ENCODE measurements at regions not wholly inside any gene's neighbourhood (a gene's known extent, or its start where the extent isn't known, plus 50 kb on each side); places are given as distances from the start of the nearest gene placed in this dataset.

DNA sequence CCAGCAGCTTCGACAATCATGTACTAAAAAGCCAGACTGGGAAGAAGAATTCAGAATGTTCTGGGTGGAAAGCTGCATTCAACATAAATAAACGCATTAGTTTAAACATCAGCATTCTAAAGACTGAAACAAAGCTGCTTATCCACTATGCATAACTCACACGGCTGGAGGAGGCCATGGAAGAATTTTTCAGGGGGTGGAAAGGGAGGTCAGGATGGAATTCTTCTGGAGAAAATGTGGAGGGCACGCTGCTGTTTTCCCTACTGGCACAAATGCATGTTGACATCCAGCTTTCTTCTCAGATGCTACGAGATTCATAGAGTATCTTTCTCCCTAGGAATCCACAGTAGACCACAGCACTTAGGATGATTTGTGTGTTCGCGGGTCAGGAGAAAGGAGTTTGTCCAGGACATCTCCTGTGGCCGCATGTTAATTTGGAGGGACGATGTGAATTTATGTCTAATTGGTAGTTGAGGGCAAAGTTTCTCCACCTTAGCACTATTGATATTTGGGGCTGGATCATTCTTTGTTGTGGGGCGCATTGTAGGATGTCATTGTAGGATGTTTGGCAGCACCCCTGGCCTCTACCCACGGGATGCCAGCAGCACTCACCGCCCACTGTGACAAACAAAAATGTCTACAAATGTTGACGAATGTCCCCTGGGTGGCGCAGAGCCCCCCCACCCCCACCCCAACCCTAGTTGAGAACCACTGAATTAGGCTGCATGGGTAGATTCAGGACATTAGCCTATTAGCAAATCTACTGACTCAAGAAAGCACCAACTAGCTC is 86.5 kb upstream of the KAZN start:
- no peak for DNase-seq

DNA sequence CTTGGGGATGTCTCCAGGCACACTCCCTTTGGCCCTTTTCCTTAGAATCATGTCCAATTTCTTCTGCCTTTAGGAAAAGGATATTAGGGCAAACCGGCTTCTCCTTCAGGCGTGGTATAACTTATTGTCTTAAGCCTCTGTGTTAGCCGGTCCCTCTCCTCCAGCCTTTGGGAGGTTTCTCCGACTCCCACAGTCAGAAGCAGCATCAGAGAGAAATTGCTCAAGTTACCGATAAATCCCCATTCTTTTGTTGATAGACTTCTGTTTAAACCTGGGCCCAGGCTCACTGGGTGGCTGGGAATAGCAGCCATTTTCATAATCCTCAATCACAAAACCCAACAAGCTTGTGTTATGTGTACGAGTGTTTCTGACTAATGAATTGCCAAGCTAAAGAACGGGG is 85.4 kb upstream of the KAZN start:
- DNase-seq: no peak

DNA sequence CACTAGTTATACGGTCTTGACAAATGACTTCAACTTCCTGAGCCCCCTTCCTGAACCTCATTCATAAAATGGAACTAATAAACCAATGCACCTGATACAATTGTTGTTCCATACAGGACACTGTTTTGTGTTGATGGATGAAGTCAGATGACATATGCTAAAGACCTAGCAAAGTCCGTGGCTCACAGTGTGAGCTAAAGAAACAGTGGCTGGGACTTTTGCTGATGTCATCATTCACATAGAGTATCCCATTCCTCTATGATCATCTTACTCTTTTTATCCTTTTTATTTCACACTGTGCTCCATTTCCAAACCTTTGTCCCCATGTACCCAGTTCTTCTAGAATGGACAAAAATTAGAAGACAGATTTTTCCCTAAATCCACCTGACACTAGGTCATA is 83.7 kb upstream of the KAZN start:
- no peak for DNase-seq

DNA sequence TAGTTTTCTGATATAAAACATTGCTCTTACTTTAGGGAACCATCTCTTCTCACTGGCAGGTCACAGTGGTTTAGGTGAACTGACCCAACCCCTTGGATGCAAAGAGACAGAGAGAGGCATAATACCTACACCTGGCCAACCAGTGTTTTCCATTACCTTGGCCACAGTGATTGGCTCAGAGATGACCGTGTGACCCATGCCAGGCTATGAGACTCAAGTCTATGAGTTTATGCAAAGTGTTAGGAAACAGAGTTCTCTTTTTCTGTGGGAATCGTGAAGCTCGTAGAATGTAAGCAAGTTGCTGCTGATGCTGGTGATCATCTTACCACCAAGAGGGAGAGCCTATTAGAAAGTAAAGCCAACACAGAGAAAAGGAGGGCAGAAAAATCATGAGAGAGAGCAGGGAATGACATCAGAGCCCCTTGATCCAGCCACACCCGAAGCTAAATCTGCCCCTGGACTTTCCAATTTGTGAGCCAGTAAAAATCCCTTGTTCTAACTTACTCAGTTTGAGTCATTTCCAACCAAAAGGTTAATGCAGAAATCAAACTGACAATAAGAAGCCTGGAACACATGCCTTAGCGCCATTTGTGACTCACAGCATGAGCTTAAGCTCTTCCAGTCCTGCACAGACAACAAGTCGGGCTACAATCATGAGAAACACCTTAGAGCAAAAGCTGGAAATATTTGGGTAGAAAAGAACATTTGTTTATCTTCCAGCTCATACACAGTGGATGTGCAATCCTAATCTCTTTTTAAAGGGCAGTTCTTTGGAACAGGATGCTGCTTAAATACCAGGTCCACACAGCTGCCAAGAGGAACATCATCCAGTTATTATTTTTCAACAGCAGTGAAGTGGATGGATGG is 81.3 kb upstream of the KAZN start:
- DNase-seq: no peak

DNA sequence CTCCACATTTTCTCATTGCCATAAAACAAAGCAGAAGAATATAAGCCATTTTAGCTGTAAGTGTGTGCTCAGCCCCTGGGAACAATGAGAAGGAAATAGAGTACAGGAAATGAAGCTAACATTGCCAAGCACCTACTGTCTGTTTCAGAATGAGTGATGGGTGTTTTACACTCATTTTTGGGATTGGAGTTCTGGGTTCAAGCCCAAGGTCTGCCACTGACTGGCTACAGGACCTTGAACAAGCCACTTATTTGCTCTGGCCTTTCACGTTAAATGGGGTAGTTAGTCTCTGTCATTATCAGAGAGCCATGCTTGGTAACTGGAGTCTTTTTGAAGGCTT is 80.7 kb upstream of the KAZN start:
- no peak for DNase-seq

DNA sequence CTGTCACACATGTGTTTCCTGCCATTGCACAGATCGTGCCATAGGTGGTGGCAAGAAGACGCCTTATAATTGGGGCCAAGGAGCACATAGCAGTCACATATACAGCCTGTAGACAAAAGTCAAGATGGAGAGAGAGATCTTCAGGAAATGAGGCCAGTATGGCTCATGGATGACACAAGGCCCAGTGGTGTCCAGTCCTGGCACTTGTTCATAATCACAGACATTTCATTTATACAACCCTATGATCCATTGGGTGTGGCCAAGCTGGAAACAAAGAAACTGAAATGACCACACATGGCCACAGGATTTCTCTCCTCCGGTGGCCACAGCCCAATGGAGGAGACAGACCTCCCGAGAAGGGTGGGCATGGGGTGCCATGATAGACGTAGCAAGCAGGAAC is 78.5 kb upstream of the KAZN start:
- no peak for DNase-seq

DNA sequence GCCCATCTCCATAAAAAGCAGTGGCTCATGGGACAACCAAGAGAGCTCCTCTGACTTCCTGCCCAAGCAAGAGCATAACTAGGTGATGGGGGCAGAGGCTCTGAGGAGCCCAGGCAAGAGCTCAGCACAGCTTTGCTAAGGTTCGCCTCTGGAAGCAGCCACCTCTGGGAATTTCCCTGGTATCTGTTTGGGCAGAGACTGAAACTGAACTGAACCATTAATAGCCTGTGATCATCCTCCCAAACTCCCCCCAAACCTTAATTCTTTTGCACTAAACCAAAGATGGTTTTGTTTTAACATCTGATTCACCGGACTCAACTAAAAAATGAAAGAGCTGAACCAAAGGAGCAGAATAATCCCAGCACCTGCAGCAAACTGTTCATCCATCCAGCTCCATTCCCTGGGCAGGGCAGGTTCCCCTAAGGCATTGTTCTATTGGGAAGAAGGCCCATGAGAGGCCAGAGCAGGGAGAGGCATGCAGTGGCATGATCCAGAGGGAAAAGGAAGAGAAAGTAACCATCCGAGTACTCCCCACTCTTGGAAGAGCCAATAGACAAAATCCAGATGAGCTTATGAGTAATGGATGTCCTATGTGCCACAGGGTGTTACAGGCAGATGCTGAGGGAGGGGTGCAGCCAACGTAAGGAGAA is 77.8 kb upstream of the KAZN start:
- no peak for DNase-seq

DNA sequence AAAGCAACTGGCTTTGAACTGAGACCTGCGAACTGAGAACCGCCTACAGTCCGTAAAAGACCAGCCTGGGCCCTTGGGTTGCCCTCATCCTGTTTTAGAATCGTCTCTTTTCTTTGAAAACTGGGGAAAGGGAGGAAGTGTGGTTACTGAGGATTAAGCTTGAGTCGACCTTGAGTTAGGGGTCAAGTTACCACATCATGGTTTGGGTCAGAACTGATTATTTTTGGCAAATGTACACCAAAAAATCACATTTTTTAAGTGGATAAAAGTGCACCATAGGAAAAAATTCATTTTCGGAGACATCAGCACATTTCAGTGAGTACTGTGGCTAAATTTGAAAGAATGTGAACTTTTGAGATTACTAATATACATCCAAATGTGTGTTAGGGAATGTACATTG is 76.9 kb upstream of the KAZN start:
- no peak for DNase-seq

DNA sequence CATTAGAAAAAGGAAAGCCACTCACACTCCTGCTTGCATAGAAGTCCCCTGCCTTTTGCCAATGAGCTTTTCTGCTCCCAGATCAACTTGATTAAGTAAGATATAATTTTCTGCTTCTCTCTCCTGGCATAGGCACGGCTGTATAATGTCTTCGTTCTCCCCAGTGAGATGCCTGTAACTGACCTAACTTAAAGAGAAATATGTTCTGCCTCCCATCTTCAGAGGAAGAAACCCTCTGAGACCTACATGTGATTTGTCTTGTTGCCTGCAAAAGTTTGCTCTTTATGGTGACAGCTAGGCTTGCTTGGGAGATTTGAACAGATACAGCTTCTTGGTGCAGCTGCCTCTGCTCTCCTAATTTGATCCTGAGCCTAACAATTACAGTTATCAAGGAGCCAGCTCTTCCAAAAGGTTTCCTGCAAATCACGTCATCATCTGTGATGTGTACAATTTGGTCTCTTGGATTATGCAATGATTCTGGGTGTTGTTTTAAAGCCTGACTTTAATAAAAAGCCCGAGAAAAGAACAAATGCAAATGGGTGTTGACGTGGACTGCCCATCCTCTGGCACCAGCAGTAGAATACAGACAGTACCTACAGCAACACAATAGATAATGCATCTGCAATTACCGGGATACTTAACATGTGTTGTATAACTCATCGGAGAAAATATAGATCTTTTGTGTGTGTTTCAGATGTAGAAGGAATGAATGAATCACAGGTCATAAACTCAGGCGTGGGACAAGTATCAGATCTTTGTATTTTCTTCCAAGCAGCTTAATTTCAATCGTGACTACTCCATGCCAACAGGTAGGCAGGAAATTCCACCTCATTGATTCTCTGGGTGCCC is 76.2 kb upstream of the KAZN start:
- no peak for DNase-seq

DNA sequence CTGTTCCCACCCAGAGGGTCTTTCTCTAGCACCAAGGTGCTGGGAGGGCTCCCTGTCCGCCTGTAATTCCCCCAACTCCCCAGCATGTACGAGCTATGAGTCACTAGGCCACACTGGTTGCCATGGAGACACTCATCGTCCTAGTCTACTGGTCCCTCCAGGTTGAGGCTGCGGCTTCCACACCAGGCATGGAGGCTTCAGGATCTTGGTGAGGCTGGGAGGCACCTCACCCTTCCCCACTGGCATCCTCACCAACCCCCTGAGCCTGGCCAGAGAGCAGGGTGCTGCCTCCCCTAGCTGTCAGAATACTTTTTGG is 75.6 kb upstream of the KAZN start:
- peak; percentile 8 for DNase-seq

DNA sequence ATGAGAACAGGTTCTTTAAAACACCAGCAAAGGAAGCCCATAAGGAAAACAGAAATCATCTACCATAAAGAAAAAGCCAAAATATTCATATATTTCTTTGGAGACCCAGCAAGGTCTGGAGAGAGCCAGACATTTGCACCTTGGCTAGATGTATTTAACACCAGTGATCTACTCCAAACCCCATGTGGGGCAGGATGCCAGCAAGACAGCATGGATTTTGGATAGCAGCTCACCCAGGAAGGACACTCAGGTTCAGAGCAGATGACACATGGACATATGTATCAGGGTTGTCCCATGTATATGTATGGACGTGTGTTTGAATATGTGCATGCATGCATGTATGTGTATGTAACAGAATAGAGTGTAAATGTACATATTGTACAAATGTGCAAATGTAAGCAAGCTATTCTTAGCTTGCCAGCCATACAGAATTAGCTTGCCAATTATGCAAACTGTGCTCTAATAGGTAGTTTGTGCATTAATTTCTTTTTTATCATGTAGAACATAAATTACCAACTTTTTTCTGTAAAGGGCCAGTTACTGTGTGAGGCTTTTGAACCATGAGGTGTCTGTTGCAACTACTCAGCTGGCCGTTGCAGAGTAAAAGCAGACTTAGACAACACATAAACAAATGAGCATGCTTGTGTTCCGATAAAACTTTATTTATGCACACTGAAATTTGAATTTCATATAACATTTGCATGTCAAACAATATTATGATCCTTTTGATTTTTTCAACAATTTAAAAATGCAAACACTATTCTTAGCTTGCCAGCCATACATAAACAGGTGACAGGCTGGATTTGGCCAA is 73.5 kb upstream of the KAZN start:
- no peak for DNase-seq

DNA sequence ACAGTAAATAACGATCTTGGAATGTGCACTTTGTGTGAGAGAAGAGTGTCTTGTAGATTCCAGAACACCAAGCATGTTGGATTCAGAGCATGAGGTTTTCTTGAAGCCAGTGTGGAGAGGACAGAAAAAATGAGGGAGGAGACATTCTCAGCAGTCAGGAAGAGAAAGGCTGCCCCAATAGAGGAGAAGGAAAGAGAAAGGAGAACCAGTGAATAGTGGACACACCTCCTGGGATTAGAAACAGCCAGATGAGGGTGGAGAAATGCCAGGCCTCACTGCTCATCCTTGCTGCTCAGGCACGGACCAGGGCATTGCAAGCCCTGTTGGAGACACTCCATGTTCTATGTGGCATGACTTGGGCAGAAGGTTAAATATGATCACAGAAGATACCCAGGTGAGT is 69.0 kb upstream of the KAZN start:
- DNase-seq: no peak

DNA sequence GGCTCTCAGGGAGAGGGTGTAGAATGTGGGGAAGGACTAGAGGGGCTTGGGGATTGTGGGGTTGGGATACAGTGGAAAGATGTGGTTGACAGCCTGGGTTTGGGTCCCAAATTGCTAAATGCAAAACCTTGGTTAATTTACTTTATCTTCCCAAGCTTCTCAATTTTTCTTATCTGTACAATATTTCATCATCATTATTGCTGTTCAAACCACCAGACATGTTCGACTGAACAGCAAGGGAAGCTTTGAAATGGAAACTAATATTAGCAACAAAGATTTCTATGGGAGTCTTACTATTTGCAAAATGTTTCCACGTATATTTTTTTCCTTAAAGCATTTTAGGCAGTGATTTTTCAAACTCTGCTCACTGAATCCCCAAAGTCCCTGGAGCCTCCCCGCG is 67.0 kb upstream of the KAZN start:
- no peak for DNase-seq

DNA sequence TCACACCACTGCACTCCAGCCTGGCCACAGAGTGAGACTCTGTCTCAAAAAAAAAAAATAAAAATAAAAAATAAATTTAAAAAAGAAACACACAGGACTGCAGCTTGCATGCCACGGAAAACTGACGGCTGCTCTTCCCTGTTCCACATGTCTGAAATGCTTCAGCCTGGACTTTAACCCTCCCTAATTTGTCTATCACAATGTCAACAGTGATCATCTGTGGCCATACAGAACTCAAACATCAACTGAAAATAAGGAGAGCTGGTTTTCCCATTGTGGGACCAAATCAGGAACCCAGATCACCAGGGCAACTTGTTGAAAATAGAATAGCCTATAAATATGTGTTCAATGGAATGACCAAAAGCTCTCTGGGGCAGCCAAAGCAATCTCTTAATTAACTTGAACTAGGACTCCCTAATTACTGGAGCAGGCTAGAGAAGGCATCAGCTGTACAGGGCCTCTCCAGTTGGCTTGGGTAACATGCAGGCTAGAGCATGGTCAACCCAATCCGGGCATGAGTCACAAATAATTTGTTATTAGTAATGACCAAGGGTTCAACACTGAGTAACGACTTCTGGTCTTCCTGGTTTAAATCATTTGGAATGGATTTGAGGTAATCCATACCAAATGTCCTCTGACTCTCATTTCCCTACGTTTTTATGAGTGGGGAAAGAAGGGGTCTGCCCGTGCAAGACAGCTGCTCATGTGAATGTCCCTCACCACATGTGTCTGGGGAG is 62.7 kb upstream of the KAZN start:
- no peak for DNase-seq

DNA sequence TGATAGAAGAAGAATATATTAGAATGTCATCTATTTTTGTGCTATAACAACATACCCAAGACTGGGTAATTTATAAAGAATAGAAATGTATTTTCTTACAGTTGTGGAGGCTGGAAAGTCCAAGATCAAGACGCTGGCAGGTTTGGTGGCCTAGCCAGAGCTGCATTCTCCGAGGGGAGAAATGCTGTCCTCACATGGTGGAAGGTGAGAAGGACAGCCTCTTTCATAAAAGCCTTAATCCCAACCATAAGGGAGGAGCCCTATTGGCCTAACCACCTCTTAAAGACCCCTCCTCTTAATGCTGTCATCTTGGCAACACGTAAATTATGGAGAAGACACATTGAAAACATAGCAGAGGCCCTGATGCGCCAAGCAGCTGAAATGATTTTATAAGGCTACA is 60.1 kb upstream of the KAZN start:
- no peak for DNase-seq

DNA sequence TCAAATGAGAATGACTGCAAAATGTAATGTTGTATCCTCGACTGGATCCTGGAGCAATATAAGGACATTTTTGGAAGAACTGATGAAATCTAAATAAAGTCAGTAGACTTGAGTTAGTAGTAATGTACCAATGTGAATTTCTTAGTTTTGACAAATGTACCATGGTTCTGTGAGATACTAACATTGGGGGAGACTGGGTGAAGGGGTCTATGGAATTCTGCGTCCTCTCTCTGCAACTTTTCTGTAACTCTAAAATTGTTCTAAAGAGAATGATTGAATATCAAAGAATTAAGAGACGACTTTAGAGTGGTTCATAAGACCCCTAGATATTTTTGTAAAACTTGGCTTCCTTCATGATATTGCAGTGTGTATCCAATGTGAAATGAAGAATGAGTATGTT is 59.2 kb upstream of the KAZN start:
- DNase-seq: no peak

DNA sequence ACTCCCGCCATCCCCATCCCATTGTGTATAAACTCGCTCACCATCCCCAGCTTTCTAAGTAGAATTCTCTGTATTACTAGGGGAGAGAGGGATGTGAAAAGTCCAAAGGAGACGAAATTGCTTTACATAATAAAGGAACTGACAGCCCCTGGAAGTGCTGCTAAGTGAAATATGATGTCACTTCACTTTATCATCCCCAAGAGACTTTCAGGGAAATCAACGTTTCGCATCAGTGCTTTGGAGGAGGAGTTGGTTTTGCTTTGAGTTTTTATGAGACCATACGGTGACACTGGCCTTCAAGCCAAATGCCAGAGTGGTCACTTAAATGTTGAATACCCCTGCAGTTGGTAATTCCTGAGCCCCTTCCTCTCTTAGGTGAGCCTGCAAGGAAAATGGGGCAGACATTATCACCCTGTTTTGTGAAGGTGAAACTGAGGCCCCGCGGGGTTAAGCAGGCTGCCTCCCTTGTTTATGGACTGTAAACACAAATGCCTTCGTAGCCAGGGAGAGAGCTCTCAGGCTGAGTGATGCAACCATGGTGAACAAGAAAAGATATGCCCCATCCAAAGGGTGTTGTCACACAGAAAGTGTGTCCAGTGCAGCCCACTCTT is 58.4 kb upstream of the KAZN start:
- DNase-seq: no peak

DNA sequence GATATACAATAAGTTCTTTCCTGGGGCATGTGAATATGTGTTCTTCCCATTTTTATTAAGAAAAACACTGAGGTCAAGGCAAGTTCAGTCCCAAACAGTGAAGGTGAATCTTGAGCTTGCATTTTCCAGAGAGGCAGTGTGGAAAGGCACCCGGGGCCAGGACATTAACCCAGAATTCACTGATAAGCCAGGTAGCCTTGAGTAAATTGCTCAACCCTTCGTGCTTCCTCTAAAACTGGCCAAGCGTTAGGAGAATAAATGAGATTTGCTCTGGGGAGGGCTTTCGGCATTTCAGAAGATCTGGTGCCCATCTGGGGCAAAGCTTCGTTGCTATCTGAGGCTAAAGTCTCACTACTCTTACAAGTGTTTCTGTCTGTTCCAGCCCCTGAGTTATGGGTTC is 57.1 kb upstream of the KAZN start:
- DNase-seq: no peak

DNA sequence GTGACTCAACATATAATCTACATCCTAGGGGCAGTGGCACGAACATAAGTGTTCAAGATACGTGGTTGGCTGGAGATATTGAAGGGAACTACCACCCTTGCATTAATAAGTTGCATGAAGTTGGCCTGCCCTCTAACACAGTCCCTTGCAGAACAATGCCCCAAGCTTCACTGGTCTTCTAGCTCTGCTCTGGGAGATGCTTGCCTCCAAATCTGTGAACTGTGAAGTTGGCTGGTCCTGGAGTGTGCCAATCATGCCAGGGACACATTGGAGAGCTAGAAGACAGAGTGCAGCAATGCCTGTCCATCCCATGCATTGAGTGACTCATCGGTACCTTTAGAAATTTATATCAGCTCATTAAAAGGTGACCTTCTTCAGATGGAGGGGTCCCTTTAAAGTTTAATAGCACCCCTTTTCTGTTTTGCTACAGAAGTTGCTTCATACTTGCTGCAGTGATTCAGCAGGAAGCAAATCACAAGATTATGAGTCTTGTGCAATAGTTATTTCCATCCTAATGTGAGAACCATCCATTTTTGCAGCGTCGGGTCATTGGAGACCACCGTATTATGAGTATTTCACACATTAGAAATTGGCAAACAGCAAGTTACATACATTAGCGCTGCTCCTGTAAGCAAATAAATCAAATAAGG is 55.2 kb upstream of the KAZN start:
- no peak for DNase-seq

DNA sequence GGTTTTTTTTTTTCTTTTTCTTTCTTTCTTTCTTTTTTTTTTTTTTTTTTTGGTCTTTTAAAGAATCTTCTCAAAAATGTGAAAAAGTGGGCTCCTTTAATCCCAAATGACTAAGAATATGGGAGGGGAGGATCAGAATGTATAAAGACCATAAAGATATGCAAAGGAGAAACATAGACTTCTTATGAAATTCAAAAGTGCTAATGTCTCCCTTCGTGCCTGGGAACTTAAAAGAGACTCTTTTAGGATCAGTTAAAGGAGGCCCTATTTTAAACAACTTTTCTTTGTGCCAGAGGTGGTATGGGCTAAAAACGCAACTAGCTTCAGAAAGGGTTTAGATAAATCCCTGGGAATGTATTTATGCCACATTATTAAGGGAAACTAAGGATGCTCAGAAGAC is 54.2 kb upstream of the KAZN start:
- no peak for DNase-seq

All from DMS53 (cell line).